ENCODE measurements at regions not wholly inside any gene's neighbourhood (a gene's known extent, or its start where the extent isn't known, plus 50 kb on each side); places are given as distances from the start of the nearest gene placed in this dataset.

GRCh38 chr6:108779536-108780275 lies 68.5 kb upstream of the ARMC2 start:
- peaks cover 17% of the 10 kb centered on the region for H3K4me1 ChIP-seq (ENCODE audit: insufficient read depth, low read length, severe bottlenecking)
- H3K79me2 ChIP-seq (ENCODE audit: insufficient read depth, low read length), result no peaks in the 10 kb centered on the region
- H3F3A ChIP-seq (ENCODE audit: insufficient read depth, low read length), result no peaks in the 10 kb centered on the region
- TF ChIP-seq, protein P1, sequence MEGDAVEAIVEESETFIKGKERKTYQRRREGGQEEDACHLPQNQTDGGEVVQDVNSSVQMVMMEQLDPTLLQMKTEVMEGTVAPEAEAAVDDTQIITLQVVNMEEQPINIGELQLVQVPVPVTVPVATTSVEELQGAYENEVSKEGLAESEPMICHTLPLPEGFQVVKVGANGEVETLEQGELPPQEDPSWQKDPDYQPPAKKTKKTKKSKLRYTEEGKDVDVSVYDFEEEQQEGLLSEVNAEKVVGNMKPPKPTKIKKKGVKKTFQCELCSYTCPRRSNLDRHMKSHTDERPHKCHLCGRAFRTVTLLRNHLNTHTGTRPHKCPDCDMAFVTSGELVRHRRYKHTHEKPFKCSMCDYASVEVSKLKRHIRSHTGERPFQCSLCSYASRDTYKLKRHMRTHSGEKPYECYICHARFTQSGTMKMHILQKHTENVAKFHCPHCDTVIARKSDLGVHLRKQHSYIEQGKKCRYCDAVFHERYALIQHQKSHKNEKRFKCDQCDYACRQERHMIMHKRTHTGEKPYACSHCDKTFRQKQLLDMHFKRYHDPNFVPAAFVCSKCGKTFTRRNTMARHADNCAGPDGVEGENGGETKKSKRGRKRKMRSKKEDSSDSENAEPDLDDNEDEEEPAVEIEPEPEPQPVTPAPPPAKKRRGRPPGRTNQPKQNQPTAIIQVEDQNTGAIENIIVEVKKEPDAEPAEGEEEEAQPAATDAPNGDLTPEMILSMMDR (IDR thresholded peaks at IDR 0.05; ENCODE audit: low read length), result no peak
- TF ChIP-seq EZH2 (IDR thresholded peaks at IDR 0.05; ENCODE audit: borderline replicate concordance, low read length), result no peak
- no peaks in the 10 kb centered on the region for H4K20me1 ChIP-seq (ENCODE audit: insufficient read depth, low read length)
- peak overlapping the region; percentile 42; the same call in 1 of the 2 replicates for H2AFZ ChIP-seq (ENCODE audit: low read length)
- H3K4me2 ChIP-seq (ENCODE audit: low read length), result peak overlapping the region; percentile 35; the same call in 1 of the 2 replicates
- no peaks in the 10 kb centered on the region for H3K27me3 ChIP-seq (ENCODE audit: insufficient read depth, low read length)
- H3K36me3 ChIP-seq (ENCODE audit: insufficient read depth, low read length), result no peaks in the 10 kb centered on the region
- H3K27ac ChIP-seq (ENCODE audit: low read depth, low read length, poor library complexity, severe bottlenecking), result peak overlapping the region; percentile 47
- H3K9me2 ChIP-seq (ENCODE audit: low read depth, low read length), result no peaks in the 10 kb centered on the region
- H3K9ac ChIP-seq (ENCODE audit: low read length), result no peak overlapping the region
- no peak overlapping the region for H3K4me3 ChIP-seq (ENCODE audit: low read depth, low read length, poor library complexity, severe bottlenecking)
- H3K9me3 ChIP-seq (ENCODE audit: low read length), result no peaks in the 10 kb centered on the region

DNA sequence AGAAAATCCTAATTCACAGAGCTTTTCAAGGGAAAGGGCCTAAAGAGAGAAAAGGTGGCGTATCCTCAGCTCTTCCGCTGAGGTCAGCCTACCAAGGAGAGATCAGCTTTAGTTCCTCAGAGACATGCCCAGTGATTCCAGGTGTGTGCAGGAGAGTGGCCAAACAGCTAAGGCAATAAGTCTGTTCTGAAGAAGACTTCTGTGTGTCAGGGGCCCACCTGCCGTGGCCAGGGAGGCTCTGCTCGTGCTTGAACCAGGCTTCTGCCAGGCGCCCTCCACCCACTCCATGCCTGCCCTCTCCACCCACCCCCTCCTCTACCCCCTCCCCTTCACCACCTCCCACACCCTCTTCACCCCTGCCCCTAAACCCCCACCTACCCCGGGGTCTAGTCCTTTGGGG lies 67.4 kb upstream of the ARMC2 start:
- Histone ChIP-seq H2AFZ (ENCODE audit: low read length) (no peak overlapping the region), H3K9ac (ENCODE audit: low read length) (no peak overlapping the region), H3K27me3 (ENCODE audit: insufficient read depth, low read length) (no peaks in the 10 kb centered on the region), H3K4me2 (ENCODE audit: low read length) (no peak overlapping the region), H3K36me3 (ENCODE audit: insufficient read depth, low read length) (no peaks in the 10 kb centered on the region), H3F3A (ENCODE audit: insufficient read depth, low read length) (no peaks in the 10 kb centered on the region), H3K9me2 (ENCODE audit: low read depth, low read length) (no peaks in the 10 kb centered on the region), H3K27ac (ENCODE audit: low read depth, low read length, poor library complexity, severe bottlenecking) (no peak overlapping the region), H4K20me1 (ENCODE audit: insufficient read depth, low read length) (no peaks in the 10 kb centered on the region), H3K9me3 (ENCODE audit: low read length) (no peaks in the 10 kb centered on the region), H3K4me3 (ENCODE audit: low read depth, low read length, poor library complexity, severe bottlenecking) (no peak overlapping the region), H3K4me1 (ENCODE audit: insufficient read depth, low read length, severe bottlenecking) (peaks cover 17% of the 10 kb centered on the region), H3K79me2 (ENCODE audit: insufficient read depth, low read length) (no peaks in the 10 kb centered on the region)
- no peak for TF ChIP-seq EZH2 (IDR thresholded peaks at IDR 0.05; ENCODE audit: borderline replicate concordance, low read length)
- TF ChIP-seq, protein P1 (IDR thresholded peaks at IDR 0.05; ENCODE audit: low read length), result no peak

DNA sequence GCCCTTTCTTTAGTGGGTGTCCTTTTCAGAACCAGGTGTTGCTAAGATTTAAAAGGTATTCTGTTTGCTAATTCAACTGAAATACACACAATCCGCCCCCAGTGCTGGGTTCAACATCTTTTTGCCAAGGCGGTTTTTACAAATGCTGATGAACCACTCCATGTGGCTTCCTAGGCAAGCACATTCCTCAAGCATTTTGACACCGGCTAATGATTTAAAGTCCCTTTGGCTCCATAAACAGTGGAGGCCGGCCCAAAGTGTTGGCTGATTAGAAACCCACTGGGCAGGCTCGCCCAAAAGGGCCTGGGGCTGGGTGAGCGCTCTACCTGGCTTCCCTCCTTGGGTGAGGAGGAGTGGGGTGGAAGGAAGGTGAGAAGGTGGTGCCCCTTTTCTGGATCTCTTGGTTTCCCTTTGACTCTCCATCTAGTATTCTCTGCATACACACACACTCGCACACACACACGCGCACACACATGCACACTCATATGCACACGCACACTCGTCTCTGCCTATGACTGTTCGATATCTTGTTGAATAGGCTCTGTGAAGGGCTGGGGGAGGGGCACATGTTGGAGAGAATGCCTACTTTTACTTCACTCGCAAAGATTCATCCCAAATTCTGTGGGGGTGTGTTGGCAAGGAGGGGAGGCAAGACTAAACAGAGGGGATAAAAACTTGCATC lies 66.7 kb upstream of the ARMC2 start:
- H3K4me2 ChIP-seq (ENCODE audit: low read length), result no peak overlapping the region
- no peaks in the 10 kb centered on the region for H3K9me2 ChIP-seq (ENCODE audit: low read depth, low read length)
- no peaks in the 10 kb centered on the region for H3K79me2 ChIP-seq (ENCODE audit: insufficient read depth, low read length)
- no peaks in the 10 kb centered on the region for H3K36me3 ChIP-seq (ENCODE audit: insufficient read depth, low read length)
- no peak overlapping the region for H3K27ac ChIP-seq (ENCODE audit: low read depth, low read length, poor library complexity, severe bottlenecking)
- H3K4me3 ChIP-seq (ENCODE audit: low read depth, low read length, poor library complexity, severe bottlenecking), result no peak overlapping the region
- no peak overlapping the region for H2AFZ ChIP-seq (ENCODE audit: low read length)
- H4K20me1 ChIP-seq (ENCODE audit: insufficient read depth, low read length), result no peaks in the 10 kb centered on the region
- no peak overlapping the region for H3K9ac ChIP-seq (ENCODE audit: low read length)
- H3K9me3 ChIP-seq (ENCODE audit: low read length), result no peaks in the 10 kb centered on the region
- H3K27me3 ChIP-seq (ENCODE audit: insufficient read depth, low read length), result no peaks in the 10 kb centered on the region
- peaks cover 17% of the 10 kb centered on the region for H3K4me1 ChIP-seq (ENCODE audit: insufficient read depth, low read length, severe bottlenecking)
- no peak for TF ChIP-seq EZH2 (IDR thresholded peaks at IDR 0.05; ENCODE audit: borderline replicate concordance, low read length)
- TF ChIP-seq, protein P1 (IDR thresholded peaks at IDR 0.05; ENCODE audit: low read length), result no peak
- H3F3A ChIP-seq (ENCODE audit: insufficient read depth, low read length), result no peaks in the 10 kb centered on the region

Measured in OCI-LY1 (cell line).